Liver (tissue), 8 donors: ENCODE measurements at regions not wholly inside any gene's neighbourhood (a gene's known extent, or its start where the extent isn't known, plus 50 kb on each side); places are given as distances from the start of the nearest gene placed in this dataset.

ENCODE experiments used
- DNase-seq: peaks from one replicate; pipeline ENCODE4 v3.0.0-alpha.2; 2017; ENCODE audit warnings: low spot score
- H3K27ac ChIP-seq, 2 donors: one replicate each; pipeline ENCODE4 v1.7.0; 2013; ENCODE audit warnings: inconsistent platforms in 2 of 2, low read length in 2 of 2, control low read depth in 1 of 2, low read depth in 1 of 2, mild to moderate bottlenecking in 1 of 2
- H3K27me3 ChIP-seq, 4 donors: one replicate each; pipeline versions ENCODE4 v1.6.1 to v1.7.0; 2013; ENCODE audit warnings: low read length in 3 of 4, inconsistent platforms in 1 of 4, mild to moderate bottlenecking in 1 of 4, moderate library complexity in 1 of 4; ENCODE audit not compliant: control insufficient read depth in 4 of 4, insufficient read depth in 4 of 4
- H3K36me3 ChIP-seq, 4 donors: one replicate each; pipeline versions ENCODE4 v1.6.1 to v1.7.0; 2013; ENCODE audit warnings: low read length in 3 of 4, mild to moderate bottlenecking in 3 of 4, low read depth in 1 of 4, moderate library complexity in 1 of 4; ENCODE audit not compliant: control insufficient read depth in 4 of 4, insufficient read depth in 3 of 4
- H3K4me1 ChIP-seq, 4 donors: one replicate each; pipeline versions ENCODE4 v1.6.1 to v1.7.0; 2013; ENCODE audit warnings: low read length in 3 of 4, mild to moderate bottlenecking in 3 of 4, moderate library complexity in 1 of 4; ENCODE audit not compliant: control insufficient read depth in 4 of 4, insufficient read depth in 4 of 4
- H3K4me3 ChIP-seq, 3 donors: one replicate each; pipeline versions ENCODE4 v1.6.1 to v1.7.0; 2013; ENCODE audit warnings: low read length in 3 of 3, control low read depth in 1 of 3, low read depth in 1 of 3, mild to moderate bottlenecking in 1 of 3
- H3K9ac ChIP-seq, 2 donors: one replicate each; pipeline ENCODE4 v1.7.0; 2013; ENCODE audit warnings: low read length in 2 of 2, mild to moderate bottlenecking in 2 of 2, moderate library complexity in 2 of 2, control low read depth in 1 of 2, low read depth in 1 of 2
- H3K9me3 ChIP-seq, 4 donors: one replicate each; pipeline versions ENCODE4 v1.6.1 to v1.7.0; 2013; ENCODE audit warnings: low read length in 3 of 4; ENCODE audit not compliant: control insufficient read depth in 4 of 4
- ATF3 ChIP-seq: IDR thresholded peaks from 2 replicates; pipeline ENCODE4 v1.6.1; 2016; ENCODE audit warnings: antibody characterized with exemption
- EGR1 ChIP-seq, 2 donors: IDR thresholded peaks; 2 replicates each; pipeline ENCODE4 v1.6.1; 2016 to 2018; ENCODE audit warnings: antibody characterized with exemption in 2 of 2, low read depth in 2 of 2
- FOXA1 ChIP-seq: IDR thresholded peaks from 2 replicates; pipeline ENCODE4 v1.6.1; 2016; ENCODE audit warnings: antibody characterized with exemption
- FOXA2 ChIP-seq: IDR thresholded peaks from 2 replicates; pipeline ENCODE4 v1.6.1; 2016; ENCODE audit warnings: antibody characterized with exemption
- HNF4A ChIP-seq, 2 donors: conservative IDR thresholded peaks; 2 replicates each; pipeline ENCODE4 v1.6.1; 2016; ENCODE audit warnings: antibody characterized with exemption in 2 of 2, mild to moderate bottlenecking in 2 of 2
- JUND ChIP-seq, 2 donors: IDR thresholded peaks; 2 replicates each; pipeline ENCODE4 v1.6.1; 2016; ENCODE audit warnings: antibody characterized with exemption in 2 of 2
- NR2F2 ChIP-seq: IDR thresholded peaks from 2 replicates; pipeline ENCODE4 v1.6.1; 2016; ENCODE audit warnings: antibody characterized with exemption
- RAD21 ChIP-seq, 2 donors: IDR thresholded peaks; 2 replicates each; pipeline ENCODE4 v1.6.1; 2016; ENCODE audit warnings: antibody characterized with exemption in 2 of 2, mild to moderate bottlenecking in 2 of 2
- REST ChIP-seq: IDR thresholded peaks from 2 replicates; pipeline ENCODE4 v1.6.1; 2016; ENCODE audit warnings: antibody characterized with exemption, mild to moderate bottlenecking
- RXRA ChIP-seq, 2 donors: IDR thresholded peaks; 2 replicates each; pipeline ENCODE4 v1.6.1; 2017 to 2018; ENCODE audit warnings: antibody characterized with exemption in 2 of 2, mild to moderate bottlenecking in 1 of 2
- SP1 ChIP-seq: IDR thresholded peaks from 2 replicates; pipeline ENCODE4 v1.6.1; 2018; ENCODE audit warnings: antibody characterized with exemption, mild to moderate bottlenecking
- TAF1 ChIP-seq: conservative IDR thresholded peaks from 2 replicates; pipeline ENCODE4 v1.6.1; 2016; ENCODE audit warnings: antibody characterized with exemption, mild to moderate bottlenecking
- YY1 ChIP-seq: IDR thresholded peaks from 2 replicates; pipeline ENCODE4 v1.6.1; 2016; ENCODE audit warnings: antibody characterized with exemption, mild to moderate bottlenecking
- WGBS: extraction: QIAGEN DNeasy Blood & Tissue Kit; methylation state at CpG from one replicate; pipeline ENCODE4 v1.1.7; 2013; 5-methylcytosine and 5-hydroxymethylcytosine counted together
- TF ChIP-seq, protein P1 (sequence below): fragments of 150-350 bp; IDR thresholded peaks from 2 replicates; pipeline ENCODE4 v1.5.1; 2017; ENCODE audit warnings: improper control_type of control experiment, low read depth, low read length; ENCODE audit not compliant: missing input control
- TF ChIP-seq, protein P2 (sequence below): IDR thresholded peaks from 2 replicates; pipeline ENCODE4 v1.6.1; 2016; ENCODE audit warnings: antibody characterized with exemption
- donor health status: healthy.
- donor health status: healthy.
- donor health status: healthy.
- donor health status: healthy.
- donor health status: healthy.

DNA sequence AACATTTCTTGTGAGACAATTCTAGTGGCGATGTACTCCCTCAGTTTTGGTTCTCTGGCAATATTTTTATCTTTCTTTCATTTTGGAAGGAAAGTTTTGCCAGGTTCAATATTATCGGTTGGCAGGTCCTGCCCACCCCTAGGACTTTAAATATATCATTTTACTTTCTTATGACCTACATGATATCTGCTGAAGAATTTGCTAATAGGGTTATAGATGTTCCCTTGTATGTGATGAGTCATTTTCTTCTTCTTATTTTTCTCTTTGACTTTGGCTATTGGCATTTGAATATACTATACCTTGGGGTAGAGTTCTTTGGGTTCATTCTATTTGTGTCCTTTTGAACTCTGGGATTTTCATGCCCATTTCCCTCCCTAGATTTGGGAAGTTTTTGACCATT is 89.7 kb downstream of the GMNC start (continued):
- TF ChIP-seq, protein P1, sequence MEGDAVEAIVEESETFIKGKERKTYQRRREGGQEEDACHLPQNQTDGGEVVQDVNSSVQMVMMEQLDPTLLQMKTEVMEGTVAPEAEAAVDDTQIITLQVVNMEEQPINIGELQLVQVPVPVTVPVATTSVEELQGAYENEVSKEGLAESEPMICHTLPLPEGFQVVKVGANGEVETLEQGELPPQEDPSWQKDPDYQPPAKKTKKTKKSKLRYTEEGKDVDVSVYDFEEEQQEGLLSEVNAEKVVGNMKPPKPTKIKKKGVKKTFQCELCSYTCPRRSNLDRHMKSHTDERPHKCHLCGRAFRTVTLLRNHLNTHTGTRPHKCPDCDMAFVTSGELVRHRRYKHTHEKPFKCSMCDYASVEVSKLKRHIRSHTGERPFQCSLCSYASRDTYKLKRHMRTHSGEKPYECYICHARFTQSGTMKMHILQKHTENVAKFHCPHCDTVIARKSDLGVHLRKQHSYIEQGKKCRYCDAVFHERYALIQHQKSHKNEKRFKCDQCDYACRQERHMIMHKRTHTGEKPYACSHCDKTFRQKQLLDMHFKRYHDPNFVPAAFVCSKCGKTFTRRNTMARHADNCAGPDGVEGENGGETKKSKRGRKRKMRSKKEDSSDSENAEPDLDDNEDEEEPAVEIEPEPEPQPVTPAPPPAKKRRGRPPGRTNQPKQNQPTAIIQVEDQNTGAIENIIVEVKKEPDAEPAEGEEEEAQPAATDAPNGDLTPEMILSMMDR = no peak
- TF ChIP-seq, protein P2, sequence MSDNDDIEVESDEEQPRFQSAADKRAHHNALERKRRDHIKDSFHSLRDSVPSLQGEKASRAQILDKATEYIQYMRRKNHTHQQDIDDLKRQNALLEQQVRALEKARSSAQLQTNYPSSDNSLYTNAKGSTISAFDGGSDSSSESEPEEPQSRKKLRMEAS = no peak
- TF ChIP-seq TAF1 (no peak), ATF3 (no peak), HNF4A (conservative IDR thresholded peaks at IDR 0.05) (no peak), YY1 (no peak)

- WGBS = 85% methylated on average over 3 of the region's 3 CpGs
- no peak overlapping the region for H3K4me3 ChIP-seq
- peaks cover 0 to 5% (median 0%) of the 10 kb centered on the region in 4 donors for H3K9me3 ChIP-seq
- TF ChIP-seq FOXA2 (no peak), REST (no peak)
- no peak for DNase-seq
- no peak overlapping the region for H3K9ac ChIP-seq
- H3K27ac ChIP-seq = no peak overlapping the region
- no peaks in the 10 kb centered on the region for H3K36me3 ChIP-seq
- H3K4me1 ChIP-seq = no peaks in the 10 kb centered on the region
- H3K27me3 ChIP-seq = no peaks in the 10 kb centered on the region
Measured at GRCh38 chr3:190768891-190769290, 93.6 kb downstream of the GMNC start.

DNA sequence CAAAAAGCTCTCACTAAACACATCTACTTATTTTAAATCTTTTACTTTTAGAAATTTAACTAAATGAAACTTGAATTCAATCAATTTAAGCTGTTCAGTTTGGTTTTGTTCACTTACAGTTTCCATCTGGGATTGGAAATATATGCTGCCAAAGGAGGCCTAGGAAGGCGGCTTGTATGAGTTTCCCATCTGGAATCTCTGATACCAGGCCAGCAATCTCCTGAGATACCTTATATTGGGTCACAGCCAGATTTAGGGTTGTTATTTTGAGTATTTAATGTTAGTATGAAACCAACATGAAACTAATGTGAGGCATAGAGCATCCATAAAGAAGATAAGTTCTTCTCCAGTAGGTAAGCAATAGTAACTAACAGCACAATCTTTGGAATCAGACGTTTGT is 94.6 kb downstream of the GMNC start:
- WGBS = 93% methylated on average over 2 of the region's 2 CpGs
- TF ChIP-seq FOXA1 (no peak), YY1 (no peak), TAF1 (no peak), NR2F2 (no peak), RXRA (IDR thresholded peaks at IDR 0.05) (no peak), EGR1 (IDR thresholded peaks at IDR 0.05; ENCODE audit: low read depth in 2 of 2) (no peak), REST (no peak), SP1 (no peak), RAD21 (IDR thresholded peaks at IDR 0.05) (no peak), JUND (IDR thresholded peaks at IDR 0.05) (no peak), ATF3 (no peak)
- TF ChIP-seq, protein P1 = no peak
- no peak for DNase-seq
- Histone ChIP-seq H3K9me3 (peaks cover 0 to 2% (median 0%) of the 10 kb centered on the region in 4 donors), H3K4me1 (no peaks in the 10 kb centered on the region), H3K4me3 (no peak overlapping the region), H3K36me3 (no peaks in the 10 kb centered on the region), H3K9ac (no peak overlapping the region), H3K27me3 (no peaks in the 10 kb centered on the region), H3K27ac (no peak overlapping the region)
